PC-3 (cell line): ENCODE measurements at regions not wholly inside any gene's neighbourhood (a gene's known extent, or its start where the extent isn't known, plus 50 kb on each side); places are given as distances from the start of the nearest gene placed in this dataset.
"Not testable (repeated sequence)": the region's sequence is repeated elsewhere in the genome, so short reads cannot be mapped to it uniquely, and the experiment has no call there.

Experiments used
- ATAC-seq: fragments of 200-7000 bp; cut with Tn5 transposase; 2 replicates; pipeline ENCODE4 v1.9.1; 2020; ENCODE audit warnings: mild to moderate bottlenecking, moderate library complexity
- BruUV-seq: library from RNA; stranded (reverse); fragments of 400-500 nt; replicated peaks from 2 replicates; lab custom pipeline; 2021; lab: Mats Ljungman, UMichigan
- CTCF ChIA-PET: fragments of 300-600 bp; sonication (Branson Sonifier 250); formaldehyde crosslinking; loops from one replicate; lab custom pipeline; 2022; ENCODE audit warnings: antibody characterized with exemption; lab: Charles Lee
- POLR2A ChIA-PET: fragments of 300-600 bp; sonication (Branson Sonifier 250); formaldehyde crosslinking; loops from one replicate; lab custom pipeline; 2022; ENCODE audit warnings: antibody characterized with exemption; ENCODE audit not compliant: unreplicated experiment; lab: Charles Lee
- DNase-seq: peaks from one replicate; pipeline ENCODE4 v3.0.0-alpha.2; 2015
- H2AFZ ChIP-seq: fragments of 300-600 bp; sonication (generic); 2 replicates; pipeline ENCODE4 v1.6.0; 2016; ENCODE audit warnings: antibody characterized with exemption, low read length
- H3F3A ChIP-seq: fragments of 300-600 bp; sonication (generic); one replicate; pipeline ENCODE4 v1.6.0; 2017; ENCODE audit warnings: antibody characterized with exemption, low read length, control low read depth, mild to moderate bottlenecking; ENCODE audit not compliant: unreplicated experiment
- H3K27ac ChIP-seq: fragments of 300-600 bp; sonication (generic); 2 replicates; pipeline ENCODE4 v1.5.1; 2016; ENCODE audit warnings: mild to moderate bottlenecking, low read length
- H3K27me3 ChIP-seq: fragments of 300-600 bp; sonication (generic); 2 replicates; pipeline ENCODE4 v1.6.1; 2016; ENCODE audit warnings: low read length, mixed read lengths
- H3K36me3 ChIP-seq: fragments of 300-600 bp; sonication (generic); 2 replicates; pipeline ENCODE4 v1.6.1; 2016; ENCODE audit warnings: low read depth, mixed run types, low read length, mixed read lengths
- H3K4me1 ChIP-seq: fragments of 300-600 bp; sonication (generic); 2 replicates; pipeline ENCODE4 v1.5.1; 2016; ENCODE audit warnings: low read length; ENCODE audit not compliant: insufficient read depth
- H3K4me2 ChIP-seq: fragments of 300-600 bp; sonication (generic); 2 replicates; pipeline ENCODE4 v1.6.0; 2016; ENCODE audit warnings: low read length
- H3K4me3 ChIP-seq: fragments of 300-600 bp; sonication (generic); 2 replicates; pipeline ENCODE4 v1.5.1; 2016; ENCODE audit warnings: mild to moderate bottlenecking, low read length, mixed read lengths
- H3K79me2 ChIP-seq: fragments of 300-600 bp; sonication (generic); 2 replicates; pipeline ENCODE4 v1.6.1; 2017; ENCODE audit warnings: low read length, mixed read lengths
- H3K9ac ChIP-seq: fragments of 300-600 bp; sonication (generic); 2 replicates; pipeline ENCODE4 v1.6.0; 2016; ENCODE audit warnings: mild to moderate bottlenecking, low read length
- H3K9me2 ChIP-seq: fragments of 300-600 bp; sonication (generic); replicated peaks from 2 replicates; pipeline ENCODE4 v1.6.1; 2016; ENCODE audit warnings: mixed run types, low read length, mixed read lengths
- H3K9me3 ChIP-seq: fragments of 300-600 bp; sonication (generic); 2 replicates; pipeline ENCODE4 v1.6.1; 2016; ENCODE audit warnings: low read length, mixed read lengths
- H4K20me1 ChIP-seq: fragments of 300-600 bp; sonication (generic); 2 replicates; pipeline ENCODE4 v1.6.1; 2016; ENCODE audit warnings: low read length, mixed read lengths
- EZH2 ChIP-seq: fragments of 300-600 bp; sonication (generic); IDR thresholded peaks from one replicate; pipeline ENCODE4 v1.6.1; 2017; ENCODE audit warnings: antibody characterized with exemption, mild to moderate bottlenecking, low read length; ENCODE audit not compliant: unreplicated experiment
- EZH2phosphoT487 ChIP-seq: fragments of 300-600 bp; sonication (generic); IDR thresholded peaks from 2 replicates; pipeline ENCODE4 v1.6.1; 2018; ENCODE audit warnings: mild to moderate bottlenecking, antibody characterized with exemption, low read length, borderline replicate concordance
- intact Hi-C: fragments of 100-400 bp; cut with micrococcal nuclease; formaldehyde crosslinking; loops from 2 replicates; pipeline ENCODE4 v1.9.0; 2023
- TF ChIP-seq, protein P1 (sequence below): fragments of 300-600 bp; sonication (generic); conservative IDR thresholded peaks from 2 replicates; pipeline ENCODE4 v1.5.1; 2017; ENCODE audit warnings: antibody characterized with exemption, low read depth, mild to moderate bottlenecking, low read length

DNA sequence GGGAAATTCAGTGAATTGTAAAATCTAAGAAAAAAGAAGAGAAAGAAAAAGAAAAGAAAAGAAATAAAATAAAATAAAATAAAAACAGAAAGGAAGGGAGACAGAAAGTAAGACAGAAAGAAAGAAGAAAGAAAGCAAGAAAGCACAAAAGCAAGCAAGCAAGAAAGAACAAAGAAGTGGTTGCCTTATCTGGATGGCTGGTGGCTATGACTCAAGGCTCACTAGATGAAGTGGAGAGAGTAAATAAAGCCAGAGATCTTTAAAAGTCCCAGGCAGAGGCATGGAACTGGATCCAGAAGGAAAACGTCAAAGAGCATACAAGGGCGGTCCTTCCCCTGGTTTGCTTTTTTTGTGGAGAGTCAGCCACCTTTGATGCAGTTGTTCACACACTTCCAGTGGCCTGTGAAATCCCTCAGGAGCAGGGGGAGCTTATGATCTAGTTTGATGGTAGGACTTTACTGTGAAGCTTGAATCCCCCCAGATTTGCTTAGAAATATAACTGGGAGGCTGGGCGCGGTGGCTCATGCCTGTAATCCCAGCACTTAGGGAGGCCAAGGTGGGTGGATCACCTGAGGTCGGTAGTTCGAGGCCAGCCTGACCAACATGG lies 176.7 kb upstream of the HMHB1 start:
- DNase-seq (peak; percentile 63), ATAC-seq (peak; percentile 84)
- BruUV-seq = no TSS peak
- intact Hi-C loops = loop anchor here (2.0 kb wide), 1 partner anchor 40 kb away; no protein-coding TSS in a partner anchor
- no peaks in the 10 kb centered on the region for H3K9me2 ChIP-seq
- H3K4me2 ChIP-seq = no peak overlapping the region
- no peaks in the 10 kb centered on the region for H4K20me1 ChIP-seq
- no peaks in the 10 kb centered on the region for H3F3A ChIP-seq
- peaks cover 40% of the 10 kb centered on the region for H3K4me1 ChIP-seq
- H3K9me3 ChIP-seq = no peaks in the 10 kb centered on the region
- H3K79me2 ChIP-seq = no peaks in the 10 kb centered on the region
- no peak overlapping the region for H2AFZ ChIP-seq
- no peak for TF ChIP-seq EZH2
- no peak for TF ChIP-seq EZH2phosphoT487
- H3K4me3 ChIP-seq = no peak overlapping the region
- H3K27ac ChIP-seq = peak overlapping the region; percentile 61
- no peaks in the 10 kb centered on the region for H3K27me3 ChIP-seq
- no peaks in the 10 kb centered on the region for H3K36me3 ChIP-seq
- CTCF ChIA-PET = no interaction called here
- 0 out of 2 replicates have a peak overlapping the region, but pooled peaks have one; percentile 4 for H3K9ac ChIP-seq
- POLR2A ChIA-PET = no interaction called here

DNA sequence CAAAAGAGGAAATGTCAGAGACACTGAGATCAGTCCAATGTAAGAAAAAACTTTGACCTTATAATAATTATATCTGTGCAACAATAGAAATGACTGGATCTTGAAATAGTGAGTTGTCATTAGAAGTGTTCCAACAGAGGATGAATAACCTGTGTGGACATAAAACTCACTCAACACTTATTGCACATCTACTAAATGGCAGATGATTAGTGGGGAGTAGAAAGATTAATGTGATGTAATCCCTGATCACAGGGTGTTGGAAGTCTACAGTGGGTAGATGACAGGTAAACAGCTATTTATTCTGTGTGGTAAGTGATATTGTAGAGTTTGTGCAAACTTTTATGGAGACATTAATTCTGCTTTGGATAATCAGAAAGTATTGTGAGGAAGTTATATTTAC lies 177.3 kb upstream of the HMHB1 start:
- Histone ChIP-seq H3K36me3 (no peaks in the 10 kb centered on the region), H3K9ac (no peak overlapping the region), H3K4me1 (peaks cover 45% of the 10 kb centered on the region), H3K27ac (no peak overlapping the region; the same call in 1 of the 2 replicates), H3K4me2 (no peak overlapping the region), H3F3A (no peaks in the 10 kb centered on the region), H3K4me3 (no peak overlapping the region), H3K9me3 (no peaks in the 10 kb centered on the region), H3K27me3 (no peaks in the 10 kb centered on the region), H4K20me1 (no peaks in the 10 kb centered on the region), H2AFZ (no peak overlapping the region), H3K79me2 (no peaks in the 10 kb centered on the region), H3K9me2 (no peaks in the 10 kb centered on the region)
- DNase-seq (no peak), ATAC-seq (no peak)
- ChIA-PET POLR2A (no interaction called here), CTCF (no interaction called here)
- intact Hi-C loops = loop anchor here (2.0 kb wide), 1 partner anchor 40 kb away; no protein-coding TSS in a partner anchor
- TF ChIP-seq, protein P1, sequence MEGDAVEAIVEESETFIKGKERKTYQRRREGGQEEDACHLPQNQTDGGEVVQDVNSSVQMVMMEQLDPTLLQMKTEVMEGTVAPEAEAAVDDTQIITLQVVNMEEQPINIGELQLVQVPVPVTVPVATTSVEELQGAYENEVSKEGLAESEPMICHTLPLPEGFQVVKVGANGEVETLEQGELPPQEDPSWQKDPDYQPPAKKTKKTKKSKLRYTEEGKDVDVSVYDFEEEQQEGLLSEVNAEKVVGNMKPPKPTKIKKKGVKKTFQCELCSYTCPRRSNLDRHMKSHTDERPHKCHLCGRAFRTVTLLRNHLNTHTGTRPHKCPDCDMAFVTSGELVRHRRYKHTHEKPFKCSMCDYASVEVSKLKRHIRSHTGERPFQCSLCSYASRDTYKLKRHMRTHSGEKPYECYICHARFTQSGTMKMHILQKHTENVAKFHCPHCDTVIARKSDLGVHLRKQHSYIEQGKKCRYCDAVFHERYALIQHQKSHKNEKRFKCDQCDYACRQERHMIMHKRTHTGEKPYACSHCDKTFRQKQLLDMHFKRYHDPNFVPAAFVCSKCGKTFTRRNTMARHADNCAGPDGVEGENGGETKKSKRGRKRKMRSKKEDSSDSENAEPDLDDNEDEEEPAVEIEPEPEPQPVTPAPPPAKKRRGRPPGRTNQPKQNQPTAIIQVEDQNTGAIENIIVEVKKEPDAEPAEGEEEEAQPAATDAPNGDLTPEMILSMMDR = no peak
- TF ChIP-seq EZH2phosphoT487 = no peak
- no TSS peak for BruUV-seq

GRCh38 chr5:143629871-143630659 lies 181.9 kb upstream of the HMHB1 start:
- no peaks in the 10 kb centered on the region for H3K36me3 ChIP-seq
- peaks cover 29% of the 10 kb centered on the region for H3K4me1 ChIP-seq
- no peaks in the 10 kb centered on the region for H4K20me1 ChIP-seq
- no peaks in the 10 kb centered on the region for H3F3A ChIP-seq
- TF ChIP-seq, protein P1 = no peak
- TF ChIP-seq EZH2phosphoT487 (no peak), EZH2 (no peak)
- H3K9ac ChIP-seq = peak overlapping the region; percentile 58
- H3K27me3 ChIP-seq = no peaks in the 10 kb centered on the region
- intact Hi-C loops = no loop called here
- no peaks in the 10 kb centered on the region for H3K9me2 ChIP-seq
- DNase-seq (peak; percentile 65), ATAC-seq (peak; percentile 78)
- POLR2A ChIA-PET = interaction anchor here (0.6 to 0.7 kb wide), 2 partner anchors 86 to 108 kb away, joined by 3 to 6 read pairs; no protein-coding TSS in a partner anchor
- no peaks in the 10 kb centered on the region for H3K9me3 ChIP-seq
- no peaks in the 10 kb centered on the region for H3K79me2 ChIP-seq
- peak overlapping the region; percentile 61 for H2AFZ ChIP-seq
- peak overlapping the region; percentile 33; the same call in 1 of the 2 replicates for H3K4me3 ChIP-seq
- BruUV-seq = TSS peak; percentile 22
- CTCF ChIA-PET = no interaction called here
- H3K4me2 ChIP-seq = peak overlapping the region; percentile 59
- H3K27ac ChIP-seq = peak overlapping the region; percentile 90

- H3K9me2 ChIP-seq, ATAC-seq, H4K20me1 ChIP-seq, H3K36me3 ChIP-seq, CTCF ChIA-PET, BruUV-seq, H3K9ac ChIP-seq, H3F3A ChIP-seq, H3K4me3 ChIP-seq, H3K27ac ChIP-seq, H2AFZ ChIP-seq, intact Hi-C loops, H3K9me3 ChIP-seq, H3K27me3 ChIP-seq, H3K79me2 ChIP-seq, H3K4me2 ChIP-seq, POLR2A ChIA-PET: not testable (repeated sequence)
- peaks cover 18% of the 10 kb centered on the region for H3K4me1 ChIP-seq
- DNase-seq = peak; percentile 24
Observed at GRCh38 chr5:143625048-143625447, 186.9 kb upstream of the HMHB1 start.
